HG03039 (cell line): ENCODE measurements at regions not wholly inside any gene's neighbourhood (a gene's known extent, or its start where the extent isn't known, plus 50 kb on each side); places are given as distances from the start of the nearest gene placed in this dataset.
"Not testable (repeated sequence)": the region's sequence is repeated elsewhere in the genome, so short reads cannot be mapped to it uniquely, and the experiment has no call there.

Experiments used
- ATAC-seq: cut with Tn5 transposase; IDR thresholded peaks from one replicate; pipeline ENCODE4 v1.9.1; 2021; ENCODE audit warnings: mild to moderate bottlenecking, moderate library complexity; ENCODE audit not compliant: unreplicated experiment

DNA sequence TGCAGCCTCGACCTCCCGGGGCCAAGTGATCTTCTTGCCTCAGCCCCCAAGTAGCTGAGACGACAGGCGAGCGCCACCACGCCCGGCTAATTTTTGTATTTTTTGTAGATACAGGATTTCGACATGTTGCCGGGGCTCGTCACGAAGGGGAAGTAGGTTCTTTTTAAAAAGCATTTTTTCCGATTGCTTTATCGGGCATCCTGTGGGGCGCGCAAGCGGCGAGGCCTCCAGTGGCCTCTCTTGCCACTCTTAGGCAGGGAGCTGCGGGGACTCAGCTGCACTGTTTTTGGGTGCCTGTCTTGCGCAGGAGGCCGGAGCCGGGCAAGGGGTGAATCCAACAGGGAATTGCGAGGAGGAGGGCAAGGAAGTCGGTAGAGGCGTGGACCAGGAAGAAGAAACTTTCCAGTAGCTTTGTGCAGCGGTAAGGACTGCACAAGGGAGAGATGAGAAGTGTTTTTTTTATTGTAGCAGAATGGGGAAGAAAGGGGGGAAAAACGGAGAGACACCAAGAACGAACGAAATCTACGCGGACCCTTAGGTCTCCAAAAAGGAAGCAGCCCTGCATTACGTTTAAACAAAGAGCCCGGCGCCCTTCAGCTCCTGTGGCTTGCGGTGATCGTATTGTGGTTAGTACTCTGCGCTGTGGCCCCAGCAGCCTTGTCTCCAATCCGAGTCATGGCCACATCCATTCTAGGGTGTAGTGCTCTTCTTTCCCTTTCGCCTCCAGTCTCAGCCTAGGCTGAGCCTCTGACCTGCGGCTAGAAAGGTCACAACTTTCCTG, 164.8 kb downstream of the PPIAL4G start:
- no peak for ATAC-seq

DNA sequence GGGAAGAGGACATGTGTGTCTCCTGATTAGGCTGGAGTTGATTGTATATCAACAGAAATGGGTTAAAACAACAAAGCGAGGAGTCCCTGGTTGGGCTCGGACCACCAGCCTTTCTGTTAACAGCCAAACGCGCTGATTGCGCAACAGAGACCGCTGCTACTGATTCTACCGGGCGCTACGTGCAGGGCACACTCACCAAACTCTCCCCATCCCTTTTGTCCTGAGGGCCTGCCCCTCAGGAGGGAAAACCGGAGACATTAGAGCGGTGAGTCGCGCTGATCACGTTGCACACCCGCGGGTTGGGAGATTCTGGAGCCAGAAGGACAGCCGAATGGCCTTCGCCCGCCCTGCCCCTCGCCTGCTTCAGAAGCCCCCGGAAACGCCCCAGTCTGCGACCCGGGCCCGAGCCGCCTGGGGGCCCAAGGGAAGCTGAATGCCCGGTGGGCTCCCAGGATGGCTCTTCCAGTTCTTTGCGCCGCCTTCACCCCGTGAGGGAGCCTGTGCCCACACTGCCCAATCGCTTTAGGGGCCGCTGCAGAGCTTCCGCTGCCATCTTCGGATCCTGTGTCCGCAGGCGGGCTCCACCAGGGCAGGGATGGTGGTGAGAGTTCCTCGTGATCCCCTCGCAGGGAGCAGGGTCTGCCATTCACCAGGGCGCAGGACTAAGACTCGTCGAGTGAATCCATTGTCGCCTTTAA, 165.4 kb upstream of the NBPF11 start:
- ATAC-seq: no peak

DNA sequence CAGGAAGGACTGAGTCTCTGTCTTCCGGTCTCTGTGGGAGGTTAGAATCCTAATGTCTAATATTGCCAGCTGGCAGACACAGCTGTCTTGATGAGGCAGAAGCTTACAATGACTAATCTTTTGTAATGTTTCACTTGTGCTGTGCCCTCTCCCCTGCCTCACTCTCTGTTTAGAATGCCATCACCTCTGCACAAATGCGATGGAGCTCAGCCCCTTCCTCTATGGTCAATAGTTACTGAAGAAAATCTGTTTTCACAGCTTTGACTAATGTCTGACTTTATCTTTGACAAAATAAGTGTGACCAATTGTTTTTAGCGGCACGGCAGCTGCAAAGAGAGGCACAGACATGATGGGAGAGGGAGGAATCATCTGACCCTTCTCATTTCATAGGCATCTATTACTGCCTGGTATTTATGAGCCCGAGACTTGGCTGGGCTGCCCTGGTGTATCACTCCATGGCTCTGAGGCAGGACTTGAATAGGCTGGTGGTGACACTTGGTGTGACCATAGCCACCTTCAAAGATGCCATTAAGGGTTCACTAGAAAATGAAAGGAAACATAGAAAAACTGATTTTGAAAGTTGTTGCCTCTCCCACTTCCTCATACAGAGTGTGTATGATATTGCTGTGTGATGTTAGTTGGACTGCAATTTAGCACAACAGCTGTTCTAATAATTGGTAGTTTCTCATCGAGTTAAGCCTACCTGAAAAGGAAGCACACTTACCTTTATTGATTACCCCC, 163.2 kb upstream of the NBPF11 start:
- peak; percentile 54 for ATAC-seq

DNA sequence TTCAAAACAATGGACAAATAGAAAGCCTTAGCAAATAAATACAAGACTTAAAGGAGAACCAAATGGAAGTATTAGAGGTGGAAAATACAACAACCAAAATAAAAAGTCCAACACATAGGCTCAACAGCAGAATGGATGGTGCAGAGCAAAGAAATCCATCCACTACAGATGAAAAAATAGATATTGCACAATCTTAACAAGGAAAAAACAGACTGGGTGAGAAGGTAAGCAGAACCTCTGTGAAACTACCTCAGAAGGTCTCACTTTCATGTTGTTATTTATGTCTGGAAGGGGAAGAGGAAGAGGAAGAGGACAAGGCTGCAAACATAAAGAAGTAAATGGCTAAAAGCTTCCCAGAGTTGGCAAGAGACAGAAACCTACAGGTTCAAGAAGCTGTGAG, 158.7 kb upstream of the NBPF11 start:
- ATAC-seq: no peak

DNA sequence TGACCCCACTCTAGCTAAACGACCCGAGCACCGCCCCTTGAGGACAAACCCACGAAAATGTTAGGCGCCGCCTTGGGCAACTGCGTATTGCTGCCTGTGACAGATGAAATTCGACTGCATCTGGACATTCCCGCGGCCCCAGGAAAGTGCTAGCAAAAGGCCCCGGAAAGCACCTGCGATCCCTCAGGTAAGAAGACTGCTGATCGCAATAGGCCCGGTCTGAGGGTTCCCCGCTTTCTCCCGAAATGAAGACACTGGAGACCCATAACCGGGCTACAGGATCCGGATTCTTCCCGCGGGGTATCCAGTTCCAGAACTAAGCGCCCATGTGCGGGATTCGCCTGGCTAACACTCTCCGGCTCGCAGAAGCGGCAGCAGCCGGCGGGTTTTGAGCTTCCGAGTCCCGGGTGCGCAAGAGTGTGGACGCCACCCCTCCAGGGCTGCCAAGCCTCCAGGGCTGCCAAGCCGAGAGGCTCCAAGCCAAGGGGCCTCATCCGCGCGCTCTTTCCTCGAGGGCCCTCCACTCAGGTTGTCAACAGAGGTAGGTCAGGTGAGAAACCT, 157.9 kb upstream of the NBPF11 start:
- ATAC-seq: no peak

DNA sequence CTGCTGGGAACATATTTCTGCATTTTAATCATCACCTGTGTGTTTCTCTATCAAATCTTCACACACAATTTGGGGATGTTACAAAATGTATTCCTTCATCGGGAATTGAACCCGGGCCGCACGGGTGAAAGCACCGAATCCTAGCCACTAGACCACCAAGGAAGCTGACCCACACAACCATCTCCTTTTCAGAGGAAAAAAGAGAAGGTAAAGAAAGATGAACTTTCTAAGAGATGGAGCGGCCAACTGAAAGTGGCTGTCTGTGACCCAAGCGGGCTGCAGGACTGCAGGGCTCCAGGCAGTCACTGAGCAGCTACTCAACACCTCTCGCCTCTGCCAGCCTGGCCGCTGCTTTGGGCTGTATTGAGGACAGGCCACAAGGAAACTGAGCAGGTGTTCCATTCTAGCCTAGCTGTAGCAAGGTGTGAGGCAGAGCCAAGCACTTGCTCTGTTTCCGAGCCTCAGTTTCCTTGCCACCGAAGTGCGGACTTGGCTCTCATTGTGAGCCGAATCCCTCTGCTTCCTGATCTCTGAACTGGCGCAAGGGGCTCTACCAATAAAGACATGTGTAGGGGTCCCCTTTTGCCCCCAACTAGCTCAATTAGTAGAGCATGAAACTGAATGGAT, 156.9 kb upstream of the NBPF11 start:
- ATAC-seq: no peak

DNA sequence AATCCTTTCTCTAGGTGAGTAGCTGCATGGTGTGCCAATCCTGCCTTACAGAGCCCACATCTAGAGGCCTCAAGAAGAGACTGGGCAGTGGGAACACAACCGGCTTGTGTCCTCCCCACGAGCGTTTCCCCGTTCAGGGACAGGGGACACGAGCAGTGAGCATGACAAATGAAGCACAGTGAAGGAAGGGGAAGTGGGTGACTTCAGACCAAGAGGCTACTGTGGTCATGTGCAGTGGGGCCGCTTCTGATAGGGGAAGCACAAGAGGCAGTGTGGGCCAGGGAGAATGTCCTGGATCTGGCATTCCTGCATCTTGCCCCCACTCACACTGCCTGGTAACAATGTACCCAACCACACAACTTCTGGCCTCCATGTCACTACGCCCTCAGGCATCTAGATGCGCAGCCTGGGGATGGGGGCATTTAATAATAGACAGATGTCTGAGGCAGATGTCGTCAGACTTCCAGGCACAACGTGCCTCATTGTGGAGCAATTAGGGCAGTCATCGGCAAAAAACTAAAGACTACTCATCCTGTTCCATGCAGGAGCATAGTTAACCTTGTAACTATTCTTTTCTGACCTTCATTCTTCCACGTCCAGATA, 155.6 kb upstream of the NBPF11 start:
- no peak for ATAC-seq

DNA sequence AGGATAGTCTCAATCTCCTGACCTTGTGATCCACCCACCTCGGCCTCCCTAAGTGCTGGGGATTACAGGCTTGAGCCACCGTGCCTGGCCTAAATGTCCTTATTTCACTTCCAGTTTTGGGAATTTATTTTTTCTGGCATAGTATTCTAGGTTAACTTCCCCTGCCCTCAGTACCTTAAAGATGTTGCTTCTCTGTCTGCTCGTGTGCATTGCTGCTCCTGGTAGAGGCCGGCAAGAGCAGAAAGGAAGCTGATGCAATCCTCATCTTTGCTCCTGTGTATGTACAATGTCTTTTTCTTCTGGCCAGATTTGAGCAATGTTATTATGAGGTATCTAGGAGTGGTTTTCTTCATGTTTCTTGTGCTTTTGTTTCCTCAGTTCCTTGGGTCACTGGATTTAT, 152.9 kb upstream of the NBPF11 start:
- ATAC-seq: not testable (repeated sequence)

DNA sequence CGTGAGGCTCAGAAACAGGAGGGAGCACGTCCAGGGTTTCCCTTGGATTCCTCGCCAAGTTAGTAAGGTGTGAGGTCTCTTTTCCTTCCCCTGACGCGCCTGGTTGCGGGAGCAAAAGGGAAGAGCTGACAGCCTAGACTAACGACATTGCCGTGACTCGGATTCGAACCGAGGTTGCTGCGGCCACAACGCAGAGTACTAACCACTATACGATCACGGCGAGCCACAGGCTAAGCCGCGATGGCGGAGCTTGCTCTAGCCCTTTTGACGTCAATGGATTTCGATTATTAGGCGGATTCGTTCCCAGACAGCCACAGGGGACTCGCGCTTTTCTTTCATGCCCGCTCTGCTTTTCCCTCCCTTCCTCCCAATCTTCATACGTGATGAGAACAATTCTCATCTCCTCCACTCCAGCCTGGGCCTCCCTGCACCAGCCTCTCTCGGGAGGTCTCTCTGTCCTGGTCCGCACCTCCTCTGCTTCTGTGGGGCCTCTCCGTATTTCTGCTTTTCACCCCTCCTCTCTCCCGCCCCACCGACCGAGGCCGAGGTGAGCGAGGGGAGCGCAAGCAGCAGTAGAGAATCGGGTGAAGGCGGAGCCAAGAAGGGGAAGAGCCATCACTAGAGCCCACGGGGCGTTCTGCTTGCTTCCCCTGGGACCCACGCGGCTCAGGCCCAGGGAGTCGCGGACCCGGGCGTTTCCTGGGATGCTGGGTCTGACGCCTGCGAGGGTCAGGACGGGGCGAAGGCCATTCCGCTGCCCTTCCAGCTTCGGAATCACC, 150.7 kb upstream of the NBPF11 start:
- ATAC-seq: peak; percentile 63

DNA sequence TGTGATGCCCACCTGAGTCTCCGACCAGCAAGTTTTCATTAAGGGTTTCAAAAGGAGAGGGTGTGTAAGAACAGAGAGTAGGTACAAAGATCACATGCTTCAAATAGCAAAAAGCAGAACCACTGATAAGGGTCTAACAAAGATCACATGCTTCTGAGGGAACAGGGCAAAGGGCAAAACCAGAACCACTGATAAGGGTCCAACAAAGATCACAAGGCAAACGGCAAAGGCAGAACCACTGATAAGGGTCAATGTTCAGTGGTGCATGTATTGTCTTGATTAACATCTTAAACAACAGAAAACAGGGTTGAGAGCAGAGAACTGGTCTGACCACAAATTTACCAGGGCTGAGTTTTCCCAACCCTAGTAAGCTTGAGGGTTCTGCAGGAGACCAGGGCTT, 145.8 kb upstream of the NBPF11 start:
- ATAC-seq: not testable (repeated sequence)

DNA sequence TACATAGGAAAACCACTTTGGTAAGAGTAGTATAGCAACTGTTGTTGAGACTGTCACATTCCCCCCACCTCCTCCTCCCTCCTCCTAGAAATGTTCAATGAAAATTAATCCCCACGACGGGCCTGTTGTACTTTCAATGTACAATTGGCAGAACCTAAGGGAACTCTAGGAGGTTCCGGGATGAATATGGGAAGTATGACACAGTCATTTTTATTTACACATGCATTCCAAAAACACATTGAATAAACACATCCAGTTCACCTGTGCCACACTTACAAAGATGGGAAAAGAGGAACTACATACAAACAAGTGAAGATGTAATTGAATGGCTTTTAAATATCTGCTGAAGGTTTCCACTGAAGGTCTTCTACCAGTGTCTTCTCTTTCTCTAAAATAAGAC, 144.4 kb upstream of the NBPF11 start:
- no peak for ATAC-seq

DNA sequence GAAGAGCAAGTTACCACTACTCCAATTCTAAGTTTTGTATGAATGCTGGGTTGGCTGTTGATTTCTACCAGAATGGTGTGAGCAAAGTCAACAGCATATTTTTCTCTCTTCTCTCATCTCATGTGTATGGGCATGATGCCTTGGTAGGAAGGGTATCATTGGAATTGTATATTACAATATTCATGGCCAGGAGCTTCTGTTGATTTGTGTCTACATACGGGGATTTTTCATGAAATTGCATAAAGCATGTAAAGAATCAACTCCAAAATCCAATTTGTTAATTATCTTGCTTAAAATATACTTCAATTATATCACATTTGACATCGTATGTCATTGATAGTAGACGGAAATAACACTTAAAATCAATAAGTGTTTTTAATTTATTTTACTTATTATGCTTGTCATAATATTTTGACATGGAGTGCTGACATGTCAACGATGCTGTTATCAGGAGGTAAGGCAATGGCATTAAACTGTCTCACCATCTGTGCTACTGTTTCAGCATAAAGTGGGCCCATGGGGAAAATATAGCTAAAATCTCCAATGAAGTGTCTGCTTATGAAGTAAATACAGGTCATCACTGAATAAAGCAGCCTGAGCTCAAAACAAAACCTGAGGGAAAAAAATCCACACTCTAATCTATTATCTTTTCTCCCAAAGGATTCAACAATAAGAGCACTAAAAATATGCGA, 142.2 kb upstream of the NBPF11 start:
- ATAC-seq: no peak

DNA sequence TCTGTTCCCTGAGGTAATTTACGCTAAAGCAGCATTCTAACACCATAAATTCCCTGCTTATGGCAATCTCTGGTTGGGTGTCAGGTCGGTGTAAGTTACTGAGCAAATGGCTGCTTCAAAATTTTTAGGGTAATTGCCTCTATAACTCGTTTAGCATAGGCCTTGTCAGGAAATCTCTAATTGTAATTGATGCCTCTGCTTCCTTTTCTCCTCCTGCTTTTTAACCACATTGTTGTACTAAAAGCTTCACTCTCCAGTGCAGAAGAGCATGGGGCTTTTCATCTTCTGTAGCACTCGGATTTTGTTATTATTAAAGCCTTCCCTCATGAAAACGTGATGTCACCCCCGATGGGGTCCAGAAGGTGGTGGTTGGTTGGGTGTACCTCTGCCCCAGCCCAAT, 141.6 kb upstream of the NBPF11 start:
- ATAC-seq: no peak

DNA sequence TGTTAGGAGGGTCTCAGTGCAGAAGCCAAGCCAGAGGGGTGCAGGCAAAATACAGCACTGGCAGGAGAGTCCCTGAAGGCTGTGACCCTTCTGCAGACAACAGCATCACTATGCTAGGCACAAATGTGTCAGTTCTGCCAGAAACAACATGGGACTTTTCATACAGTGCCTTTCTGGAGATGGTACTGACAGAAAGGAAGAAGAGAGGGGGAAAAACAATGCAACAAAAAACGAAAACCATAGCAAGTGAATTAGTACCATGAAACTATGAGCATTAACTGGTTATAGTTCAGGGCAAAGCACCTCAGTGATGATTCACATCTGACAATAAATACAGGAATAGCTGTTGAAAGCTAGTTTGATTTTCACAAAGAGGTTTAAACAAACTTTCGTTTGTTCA, 140.8 kb upstream of the NBPF11 start:
- no peak for ATAC-seq

DNA sequence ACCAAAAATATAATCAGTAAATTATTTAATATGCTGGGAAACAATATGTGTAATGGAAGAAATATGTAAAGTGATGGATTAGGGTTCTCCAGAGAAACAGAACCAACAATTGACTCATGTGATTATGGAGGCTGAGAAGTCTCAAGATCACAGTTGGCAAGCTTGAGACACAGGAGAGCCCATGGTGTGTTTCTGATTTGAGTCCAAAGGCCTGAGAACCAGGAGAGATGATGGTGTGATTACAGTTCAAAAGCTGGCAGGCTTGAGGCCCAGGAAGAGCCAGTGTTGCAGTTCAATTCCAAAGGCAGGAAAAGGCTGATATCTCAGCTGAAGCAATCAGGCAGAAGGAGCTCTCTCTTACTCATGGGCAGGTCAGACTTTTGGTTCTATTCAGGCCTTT, 138.8 kb upstream of the NBPF11 start:
- no peak for ATAC-seq

DNA sequence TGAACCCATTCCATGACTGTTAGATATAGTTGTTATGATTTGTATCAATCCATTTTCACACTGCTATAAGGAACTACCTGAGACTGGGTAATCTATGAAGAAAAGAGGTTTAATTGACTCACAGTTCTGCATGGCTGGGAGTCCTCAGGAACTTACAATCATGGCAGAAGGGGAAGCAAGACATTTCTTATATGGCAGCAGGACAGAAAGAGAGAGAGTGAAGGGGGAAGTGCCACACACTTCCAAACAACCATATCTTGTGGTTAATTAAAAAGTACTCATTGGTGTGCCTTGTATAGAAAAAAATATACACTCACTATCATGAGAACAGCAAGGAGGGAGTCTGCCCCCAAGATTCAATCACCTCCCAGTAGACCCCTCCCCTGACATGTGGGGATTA, 137.6 kb upstream of the NBPF11 start:
- no peak for ATAC-seq

DNA sequence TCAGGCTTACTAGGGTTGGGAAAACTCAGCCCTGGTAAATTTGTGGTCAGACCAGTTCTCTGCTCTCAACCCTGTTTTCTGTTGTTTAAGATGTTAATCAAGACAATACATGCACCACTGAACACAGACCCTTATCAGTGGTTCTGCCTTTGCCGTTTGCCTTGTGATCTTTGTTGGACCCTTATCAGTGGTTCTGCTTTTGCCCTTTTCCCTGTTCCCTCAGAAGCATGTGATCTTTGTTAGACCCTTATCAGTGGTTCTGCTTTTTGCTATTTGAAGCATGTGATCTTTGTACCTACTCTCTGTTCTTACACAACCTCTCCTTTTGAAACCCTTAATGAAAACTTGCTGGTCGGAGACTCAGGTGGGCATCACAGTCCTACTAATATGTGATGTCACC, 133.9 kb upstream of the NBPF11 start:
- not testable (repeated sequence) for ATAC-seq

DNA sequence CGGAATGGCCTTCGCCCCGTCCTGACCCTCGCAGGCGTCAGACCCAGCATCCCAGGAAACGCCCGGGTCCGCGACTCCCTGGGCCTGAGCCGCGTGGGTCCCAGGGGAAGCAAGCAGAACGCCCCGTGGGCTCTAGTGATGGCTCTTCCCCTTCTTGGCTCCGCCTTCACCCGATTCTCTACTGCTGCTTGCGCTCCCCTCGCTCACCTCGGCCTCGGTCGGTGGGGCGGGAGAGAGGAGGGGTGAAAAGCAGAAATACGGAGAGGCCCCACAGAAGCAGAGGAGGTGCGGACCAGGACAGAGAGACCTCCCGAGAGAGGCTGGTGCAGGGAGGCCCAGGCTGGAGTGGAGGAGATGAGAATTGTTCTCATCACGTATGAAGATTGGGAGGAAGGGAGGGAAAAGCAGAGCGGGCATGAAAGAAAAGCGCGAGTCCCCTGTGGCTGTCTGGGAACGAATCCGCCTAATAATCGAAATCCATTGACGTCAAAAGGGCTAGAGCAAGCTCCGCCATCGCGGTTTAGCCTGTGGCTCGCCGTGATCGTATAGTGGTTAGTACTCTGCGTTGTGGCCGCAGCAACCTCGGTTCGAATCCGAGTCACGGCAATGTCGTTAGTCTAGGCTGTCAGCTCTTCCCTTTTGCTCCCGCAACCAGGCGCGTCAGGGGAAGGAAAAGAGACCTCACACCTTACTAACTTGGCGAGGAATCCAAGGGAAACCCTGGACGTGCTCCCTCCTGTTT, 128.9 kb upstream of the NBPF11 start:
- not testable (repeated sequence) for ATAC-seq
